ENCODE measurements at regions not wholly inside any gene's neighbourhood (a gene's known extent, or its start where the extent isn't known, plus 50 kb on each side); places are given as distances from the start of the nearest gene placed in this dataset.

DNA sequence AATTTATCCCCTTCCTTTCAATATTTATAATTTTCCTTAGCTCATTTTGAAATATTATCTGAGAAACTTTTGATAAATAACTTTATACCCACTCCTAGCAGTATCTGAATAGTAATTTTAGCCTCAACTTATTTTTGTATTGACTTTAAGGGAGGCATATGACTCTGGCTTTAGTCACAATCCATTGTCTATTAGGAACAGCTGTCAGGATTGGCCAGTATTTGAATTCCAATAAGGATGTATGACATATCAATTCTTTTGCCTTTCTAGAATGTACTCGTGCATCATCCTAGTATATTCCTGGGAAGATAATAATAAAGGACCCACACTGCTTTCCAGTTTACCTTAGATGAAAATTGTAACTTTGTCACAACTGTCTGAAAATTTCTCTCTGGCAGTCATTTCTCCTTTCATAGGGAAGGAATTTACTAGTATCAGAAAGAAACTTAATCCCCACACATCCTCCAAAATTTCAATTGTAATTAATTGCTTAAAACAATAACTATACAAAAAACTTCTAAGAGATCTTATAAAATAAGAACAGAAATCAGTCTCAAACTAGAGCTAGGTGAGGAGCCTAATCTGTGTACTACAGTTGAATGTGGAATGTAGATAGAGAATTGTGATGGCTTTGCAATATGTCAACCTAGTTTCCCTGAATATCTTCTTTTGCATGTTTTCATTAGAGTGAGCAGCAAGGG, 121.0 kb upstream of the EPHA5 start:
- no peak for DNase-seq (ENCODE audit: low read depth in 2 of 2)

DNA sequence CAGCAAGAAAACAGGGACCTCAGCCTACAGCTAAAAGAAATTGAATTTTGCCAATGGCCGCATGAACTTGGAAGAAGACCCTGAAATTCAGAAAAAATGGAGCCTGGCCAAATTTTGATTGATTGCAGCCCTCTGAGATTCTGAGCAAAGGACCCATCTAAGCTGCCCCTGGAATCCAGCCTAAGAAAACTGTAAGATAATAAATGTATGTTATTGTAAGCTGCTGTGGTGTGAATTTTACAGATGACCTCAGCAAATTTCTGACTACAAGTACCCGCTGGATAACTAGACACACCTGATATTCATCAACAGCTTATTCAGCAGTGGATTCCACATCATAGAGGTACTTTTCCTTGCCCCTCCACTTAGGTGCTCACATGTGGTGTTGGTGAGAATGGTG, 119.5 kb upstream of the EPHA5 start:
- DNase-seq (ENCODE audit: low read depth in 2 of 2): no peak

DNA sequence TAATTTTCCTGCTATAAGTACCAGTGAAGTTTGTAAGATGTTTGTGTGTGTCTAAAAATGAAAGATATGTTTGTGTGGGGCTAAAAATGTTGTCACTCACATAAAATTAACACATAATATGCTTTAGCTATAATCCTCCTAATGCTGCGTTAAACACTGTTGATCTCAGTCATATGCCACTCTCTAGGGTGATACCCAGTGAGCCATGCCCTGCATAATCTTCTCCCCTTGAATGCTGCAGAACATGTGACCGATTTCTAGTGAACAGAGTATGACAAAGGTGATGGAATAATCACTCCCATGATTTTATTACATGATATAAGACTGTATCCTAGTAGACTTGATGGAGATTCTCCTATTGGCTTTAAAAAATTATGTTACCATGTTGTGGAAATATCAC, 119.1 kb upstream of the EPHA5 start:
- DNase-seq (ENCODE audit: low read depth in 2 of 2): no peak

DNA sequence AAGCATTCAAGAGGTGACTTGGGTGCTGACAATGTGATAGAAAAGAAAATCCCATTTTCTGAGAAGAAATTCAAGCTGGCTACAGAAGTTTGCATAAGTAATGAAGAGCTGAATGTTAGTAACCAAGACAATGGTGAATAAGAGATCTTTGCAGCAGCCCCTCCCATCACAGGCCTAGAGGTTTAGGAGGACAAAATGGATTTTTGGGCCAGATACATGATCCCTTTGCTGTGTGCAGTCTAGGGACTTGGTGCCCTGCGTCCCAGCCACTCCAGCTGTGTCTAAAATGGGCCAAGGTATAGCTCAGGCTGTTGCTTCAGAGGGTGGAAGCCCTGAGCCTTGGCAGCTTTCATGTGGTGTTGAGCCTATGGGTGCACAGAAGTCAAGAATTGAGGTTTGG, 107.0 kb upstream of the EPHA5 start:
- no peak for DNase-seq (ENCODE audit: low read depth in 2 of 2)

DNA sequence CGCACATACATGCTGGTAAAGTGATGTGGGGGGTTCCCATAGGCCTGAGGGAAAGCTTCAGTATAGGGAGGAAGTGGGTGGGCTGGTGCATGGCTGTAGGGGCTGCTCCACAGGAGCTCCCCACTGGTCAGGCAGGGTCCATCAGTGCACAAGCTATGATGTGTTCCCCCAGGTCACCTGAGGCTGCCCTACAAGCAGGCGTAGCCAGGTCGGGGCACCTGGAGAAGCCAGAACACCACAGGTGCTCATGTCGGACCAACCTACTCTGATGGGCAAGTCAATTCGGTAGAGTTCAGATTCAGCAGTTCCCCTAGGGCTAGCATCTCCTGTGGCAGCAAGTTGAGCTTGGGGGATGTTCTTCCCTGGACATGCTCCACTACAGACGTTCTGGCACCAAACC, 103.3 kb upstream of the EPHA5 start:
- DNase-seq (ENCODE audit: low read depth in 2 of 2): no peak

DNA sequence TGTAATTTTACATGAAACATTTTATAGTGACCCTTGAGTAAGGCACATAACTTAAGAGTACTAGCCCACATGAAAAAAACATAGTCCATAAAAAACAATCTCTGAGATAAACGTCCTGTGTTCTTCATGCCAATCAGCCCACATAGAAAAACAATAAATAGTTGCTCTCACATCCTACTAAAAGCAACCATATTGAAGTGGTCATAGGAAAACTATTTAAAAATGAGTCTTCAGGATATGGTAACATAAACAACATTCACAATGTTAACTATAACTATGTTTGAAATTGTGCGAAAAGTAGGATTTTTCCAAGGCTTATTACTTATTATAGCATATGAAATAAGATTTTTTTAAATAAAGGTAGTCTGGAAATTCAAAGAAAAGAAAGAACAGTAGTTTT, 77.1 kb upstream of the EPHA5 start:
- DNase-seq (ENCODE audit: low read depth in 2 of 2): no peak

DNA sequence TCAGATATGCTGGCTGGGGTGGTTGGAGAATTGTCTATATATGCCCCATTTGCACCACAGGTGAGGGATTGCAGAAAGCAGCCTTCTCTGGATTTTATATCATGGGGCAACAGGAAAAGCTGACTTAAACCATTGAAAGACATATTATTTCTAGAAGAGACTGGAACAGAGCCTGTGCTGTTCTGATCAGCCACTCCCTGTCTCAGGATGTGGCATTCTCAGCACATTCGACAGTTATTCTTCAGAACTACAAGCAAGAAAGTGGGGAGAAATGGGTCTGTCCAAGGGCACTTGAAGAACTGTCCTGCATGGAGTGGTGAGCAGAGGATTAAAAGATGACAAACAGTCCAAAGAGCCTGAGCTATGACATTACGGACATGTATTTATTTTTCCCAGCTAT, 67.8 kb upstream of the EPHA5 start:
- DNase-seq (ENCODE audit: low read depth in 2 of 2): no peak

DNA sequence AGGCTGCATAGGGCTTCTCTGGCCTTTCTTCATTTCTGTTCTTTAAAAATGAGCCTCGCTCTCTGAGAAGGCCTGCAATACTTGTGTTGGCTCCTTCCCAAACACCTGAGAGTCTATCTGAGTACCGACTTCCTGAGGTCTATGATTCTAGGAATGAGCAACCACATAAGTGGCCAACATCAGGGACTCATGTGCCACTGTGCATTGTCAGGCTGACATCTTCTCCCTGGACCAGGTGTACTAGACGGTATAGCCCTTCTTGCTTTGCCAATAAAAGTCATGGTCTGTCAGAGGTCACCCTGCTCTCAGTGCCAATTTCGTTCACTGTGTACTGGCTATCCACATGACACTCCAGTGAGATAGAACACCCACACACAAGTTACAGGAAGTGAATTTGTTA, 67.4 kb upstream of the EPHA5 start:
- DNase-seq (ENCODE audit: low read depth in 2 of 2): no peak

DNA sequence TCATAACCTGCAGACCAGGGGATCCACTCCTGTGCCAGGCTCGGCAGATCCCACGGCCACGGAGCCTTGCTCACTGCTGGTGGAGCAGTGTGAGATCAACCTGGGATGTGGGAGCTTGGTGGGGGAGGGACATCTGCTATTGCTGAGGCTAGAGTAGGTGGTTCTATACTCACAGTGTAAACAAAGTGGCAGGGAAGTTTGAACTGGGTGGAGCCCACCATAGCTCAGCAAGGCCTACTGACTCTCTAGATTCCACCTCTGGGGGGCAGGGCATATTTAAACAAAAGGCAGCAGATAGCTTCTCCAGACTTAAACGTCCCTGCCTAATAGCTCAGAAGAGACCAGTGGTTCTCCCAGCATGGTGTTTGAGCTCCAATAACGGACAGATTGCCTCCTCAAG, 54.7 kb upstream of the EPHA5 start:
- DNase-seq (ENCODE audit: low read depth in 2 of 2): no peak
